ENCODE measurements at regions not wholly inside any gene's neighbourhood (a gene's known extent, or its start where the extent isn't known, plus 50 kb on each side); places are given as distances from the start of the nearest gene placed in this dataset.

- DNase-seq, result no peak
Measured at GRCh38 chr6:164534070-164534766, 775.2 kb downstream of the C6orf118 start.

DNA sequence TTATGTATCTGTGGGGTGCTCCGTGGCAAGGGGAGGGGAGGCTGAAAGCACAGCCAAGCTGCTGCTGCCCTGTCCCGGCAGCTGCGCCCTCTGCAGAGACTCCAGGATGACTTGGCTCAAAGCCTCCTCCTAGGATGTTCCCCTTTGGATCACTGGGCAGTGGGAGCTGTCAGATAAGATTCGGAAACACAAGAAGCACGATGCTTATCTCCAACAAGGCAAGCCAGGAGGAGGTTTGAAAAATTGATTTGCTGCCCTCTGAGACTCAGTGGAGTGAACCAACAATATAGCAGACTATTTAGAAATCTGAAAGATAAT, 776.4 kb downstream of the C6orf118 start:
- no peak for DNase-seq

DNA sequence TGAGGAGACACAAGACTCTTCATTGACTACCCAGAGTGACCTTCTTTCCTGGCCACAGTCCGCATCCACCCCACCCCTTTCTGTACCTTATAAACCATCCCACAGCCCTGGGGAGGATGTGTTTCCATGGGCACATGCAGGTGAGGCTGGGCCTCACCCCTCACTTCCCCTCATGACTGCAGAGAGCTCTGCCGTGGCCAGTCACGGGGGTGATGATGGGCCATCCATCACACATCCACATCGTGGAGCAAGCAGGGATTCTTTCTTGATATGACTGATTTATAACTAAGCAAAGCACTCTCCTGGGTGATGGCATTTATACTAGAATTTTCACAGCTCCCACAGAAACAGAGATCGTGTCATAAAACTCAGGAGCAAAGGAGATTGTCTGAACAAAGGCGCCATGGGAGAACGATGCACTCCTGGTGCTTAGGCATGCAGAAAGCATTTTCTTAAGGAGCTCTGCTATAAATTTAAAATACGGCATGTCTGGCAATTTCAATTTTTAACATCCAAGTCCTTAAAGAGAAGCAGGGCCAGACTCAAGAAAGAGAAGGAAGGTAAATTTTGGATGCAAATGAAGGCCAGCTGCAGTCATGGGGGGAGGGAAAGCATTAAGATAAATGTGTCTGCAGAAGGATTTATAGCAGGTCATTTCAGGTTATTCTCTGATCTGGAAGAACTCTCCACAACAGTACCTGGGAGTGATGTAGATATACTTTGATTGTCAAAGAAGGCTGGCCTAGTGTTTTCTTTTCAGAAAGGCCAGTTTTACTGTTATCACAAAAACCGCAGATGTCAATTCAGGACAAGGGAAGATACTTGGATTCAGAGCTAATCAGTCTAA, 777.0 kb downstream of the C6orf118 start:
- DNase-seq, result no peak

- DNase-seq, result no peak
Measured at GRCh38 chr6:164531736-164532135, 777.7 kb downstream of the C6orf118 start.

GRCh38 chr6:164528539-164528938, 780.9 kb downstream of the C6orf118 start:
- DNase-seq, result no peak

GRCh38 chr6:164523087-164523654, 786.2 kb downstream of the C6orf118 start:
- DNase-seq, result no peak

- no peak for DNase-seq
Measured at GRCh38 chr6:164520916-164521315, 788.5 kb downstream of the C6orf118 start.

- no peak for DNase-seq
Measured at GRCh38 chr6:164507206-164507940, 802.0 kb downstream of the C6orf118 start.

DNA sequence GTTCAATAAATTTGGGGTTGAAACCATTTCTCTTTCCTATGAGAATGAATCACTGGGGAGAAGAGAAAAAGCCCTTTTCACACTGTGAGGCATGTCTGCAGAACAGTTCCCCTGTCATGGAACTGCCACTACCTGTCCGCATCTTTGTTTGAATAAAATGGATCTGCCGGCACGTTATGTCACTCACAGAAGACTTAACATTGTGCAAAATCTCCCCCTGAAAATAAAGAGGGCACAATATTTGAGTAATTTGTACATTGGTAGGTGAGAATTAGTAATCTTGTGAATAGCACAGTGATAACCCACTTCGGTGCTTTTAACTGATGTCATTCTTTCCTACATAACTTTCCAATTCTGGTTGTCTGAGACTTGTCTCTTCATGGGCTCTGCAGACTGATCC, 804.0 kb downstream of the C6orf118 start:
- no peak for DNase-seq

- DNase-seq, result peak; percentile 76
Measured at GRCh38 chr6:164502833-164503232, 806.6 kb downstream of the C6orf118 start.

DNA sequence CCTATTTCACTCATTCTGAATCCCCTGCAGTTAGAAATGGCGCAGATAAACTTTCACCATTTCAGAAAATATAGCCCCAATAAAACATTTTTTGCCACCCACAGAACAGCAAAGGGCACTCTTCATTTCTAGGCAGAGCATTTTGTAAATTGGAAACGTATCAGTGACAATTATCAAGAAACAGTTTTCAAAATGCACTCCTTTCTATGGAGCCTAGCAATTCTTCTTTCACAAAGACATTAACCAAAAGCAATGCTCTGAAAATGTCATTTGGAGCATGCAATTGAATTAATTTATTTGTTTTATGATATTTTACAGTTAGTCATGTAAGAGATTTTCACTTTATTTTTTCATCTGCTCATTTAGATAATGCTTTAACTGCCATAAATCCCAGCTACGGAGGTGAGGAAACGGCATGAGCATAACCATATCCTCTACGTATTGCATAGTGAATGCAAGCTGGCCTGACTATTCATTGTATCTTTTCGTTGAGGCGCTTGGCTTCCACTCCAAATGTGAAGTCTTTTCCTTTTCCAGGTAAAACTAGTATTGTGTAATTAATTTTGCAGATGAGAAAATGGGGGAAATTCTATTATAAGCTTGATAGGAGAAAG, 813.4 kb downstream of the C6orf118 start:
- DNase-seq, result no peak

- DNase-seq, result no peak
Measured at GRCh38 chr6:164478426-164478825, 831.0 kb downstream of the C6orf118 start.

DNA sequence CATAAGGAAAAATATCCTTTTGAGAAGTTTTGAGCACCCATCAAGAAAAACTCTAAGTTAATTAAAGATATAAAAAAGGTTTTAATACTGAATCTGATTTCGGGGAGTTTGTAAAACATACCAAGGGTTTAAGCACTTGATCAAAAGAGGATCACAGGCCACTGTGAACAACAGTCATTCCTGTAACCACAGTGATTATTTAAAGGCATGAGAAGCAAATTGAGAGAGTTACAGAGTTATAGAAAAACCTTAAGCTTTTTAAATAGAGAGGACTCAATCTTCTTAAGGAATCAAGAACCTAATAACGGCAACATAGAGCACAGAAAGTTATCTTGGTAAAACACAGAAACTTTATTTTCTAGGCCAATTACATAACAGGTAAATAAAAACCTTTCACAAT, 831.6 kb downstream of the C6orf118 start:
- DNase-seq, result no peak

- DNase-seq, result no peak
Measured at GRCh38 chr6:164477101-164477500, 832.3 kb downstream of the C6orf118 start.

DNA sequence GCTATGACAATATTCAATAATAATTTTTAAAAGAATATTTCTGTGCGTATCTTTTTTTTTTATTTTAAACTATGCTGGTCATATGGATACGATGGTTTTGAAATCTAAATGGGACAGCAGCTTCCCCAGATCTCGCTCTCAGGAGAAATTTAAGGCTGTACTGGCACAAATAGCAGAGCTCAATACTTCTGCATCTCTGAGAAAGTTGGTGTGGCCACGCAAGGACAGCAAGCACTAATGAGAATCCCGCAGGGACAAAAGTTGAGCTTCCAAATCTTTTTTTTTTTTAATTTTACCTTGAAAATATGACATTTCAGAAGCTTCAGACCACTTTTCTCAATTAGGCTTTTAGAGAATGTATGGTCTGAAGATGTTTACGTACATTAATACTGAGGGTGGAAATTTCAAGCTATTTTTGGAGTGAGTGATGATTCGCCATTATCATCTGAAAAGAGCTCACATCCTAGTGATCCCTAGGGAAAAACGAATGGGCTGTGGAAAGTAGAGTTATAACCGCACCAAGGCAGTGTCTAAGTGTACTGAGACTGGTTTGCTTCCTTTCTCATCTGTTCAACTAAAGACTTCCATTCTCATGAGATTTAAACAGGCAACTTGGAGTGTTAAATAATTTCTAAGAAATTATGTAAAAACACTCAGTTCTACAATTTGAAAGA, 840.0 kb downstream of the C6orf118 start:
- no peak for DNase-seq

DNA sequence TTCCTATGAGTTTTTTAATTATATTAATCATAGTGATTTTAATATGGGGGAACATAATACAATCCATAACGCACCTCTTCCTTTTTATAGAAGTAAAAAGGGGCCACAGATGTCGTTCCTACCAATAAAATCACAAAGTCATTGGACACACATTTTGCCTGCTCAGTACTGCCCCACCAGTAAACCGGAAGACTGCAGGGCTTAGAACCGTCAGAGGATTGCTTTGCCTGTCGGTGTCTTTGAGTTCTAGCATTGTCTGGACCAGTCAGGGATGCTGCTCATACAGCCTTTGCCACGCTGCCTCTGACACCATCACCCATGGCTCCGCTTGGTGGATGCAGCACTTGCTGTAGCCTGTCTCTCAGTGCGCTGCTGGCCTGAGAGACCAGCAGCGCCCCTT, 853.6 kb downstream of the C6orf118 start:
- DNase-seq, result no peak

GRCh38 chr6:164453835-164454234, 855.6 kb downstream of the C6orf118 start:
- no peak for DNase-seq

GRCh38 chr6:164442572-164442971, 866.8 kb downstream of the C6orf118 start:
- DNase-seq, result no peak

DNA sequence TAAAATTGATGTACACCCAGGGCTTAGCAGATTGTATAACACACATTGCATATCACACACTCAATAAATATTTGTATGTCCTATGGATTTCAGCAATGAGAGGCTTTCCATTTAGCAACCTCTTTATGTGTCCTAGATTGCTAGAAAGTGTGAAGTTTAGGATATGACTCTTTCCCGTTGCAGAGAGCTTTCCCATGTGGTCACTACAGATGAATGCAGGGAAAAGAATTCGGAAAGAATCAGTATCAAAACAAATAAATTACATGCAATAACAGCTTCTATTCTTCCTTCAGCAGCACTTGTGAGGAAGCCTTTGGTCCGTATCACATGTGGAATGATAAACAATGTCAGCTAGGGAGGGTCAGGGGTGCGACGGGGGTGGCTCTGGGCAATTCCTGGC, 870.1 kb downstream of the C6orf118 start:
- no peak for DNase-seq

- no peak for DNase-seq
Measured at GRCh38 chr6:164436976-164437375, 872.4 kb downstream of the C6orf118 start.

DNA sequence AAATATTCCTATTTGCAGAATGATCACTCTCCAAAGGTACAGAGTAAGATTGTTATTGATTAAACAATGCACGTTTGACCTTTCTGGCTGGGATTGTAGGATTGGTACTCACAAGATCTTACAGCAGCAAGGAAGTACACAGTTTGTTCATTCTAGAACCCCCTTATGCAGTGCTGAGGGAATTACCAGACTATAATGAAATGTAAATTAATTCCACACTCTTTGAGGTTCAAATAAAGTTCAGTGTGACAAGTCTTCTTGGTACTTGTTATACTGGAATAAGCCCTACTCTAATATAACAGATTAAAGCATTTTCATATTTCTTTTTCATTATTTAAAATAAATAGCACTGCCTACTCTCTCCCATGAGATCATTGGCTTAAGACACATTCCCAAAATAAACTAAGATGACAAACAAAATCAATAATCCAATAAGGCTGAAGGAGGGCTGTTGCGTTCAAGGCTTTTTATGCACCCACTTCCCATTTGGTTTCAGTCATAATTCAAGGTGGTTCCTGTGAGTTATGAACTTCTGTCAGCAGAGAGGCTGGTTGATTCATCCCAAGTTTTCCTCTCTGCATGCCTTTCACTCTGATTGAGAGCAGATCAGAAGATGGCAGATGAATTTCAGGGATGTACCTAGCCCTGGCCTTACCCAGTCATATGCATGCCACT, 881.5 kb downstream of the C6orf118 start:
- no peak for DNase-seq

DNA sequence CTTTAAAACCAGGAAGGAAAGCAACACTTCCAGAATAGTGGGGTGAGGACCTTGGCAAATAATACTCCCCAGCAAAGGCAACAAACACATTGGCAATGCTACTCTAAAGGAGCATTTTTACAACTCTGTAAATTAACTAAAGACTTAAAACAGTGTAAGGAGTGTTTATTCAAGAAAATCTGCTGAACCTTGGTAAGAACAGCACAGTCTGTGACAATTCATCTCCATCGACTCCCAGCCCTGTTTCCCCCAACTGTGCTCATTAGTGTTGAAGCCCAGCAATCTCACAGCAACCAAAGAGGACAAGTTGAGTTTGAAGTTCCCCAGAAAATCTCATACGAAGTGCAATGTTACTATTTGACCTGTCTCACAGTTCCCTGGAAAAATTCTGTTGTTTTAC, 884.9 kb downstream of the C6orf118 start:
- DNase-seq, result no peak
